ENCODE measurements at regions not wholly inside any gene's neighbourhood (a gene's known extent, or its start where the extent isn't known, plus 50 kb on each side); places are given as distances from the start of the nearest gene placed in this dataset.

GRCh38 chr4:104641418-104641817 is 146.7 kb upstream of the CXXC4 start:
- Histone ChIP-seq H3K9me3 (ENCODE audit: insufficient read depth, low read length) (no peaks in the 10 kb centered on the region), H3K27me3 (ENCODE audit: low read length) (no peaks in the 10 kb centered on the region), H3K9me2 (replicated peaks; ENCODE audit: insufficient read depth, low read length) (no peaks in the 10 kb centered on the region), H3F3A (ENCODE audit: insufficient read depth) (no peaks in the 10 kb centered on the region), H3K79me2 (ENCODE audit: insufficient read depth, low read length) (no peaks in the 10 kb centered on the region), H2AFZ (ENCODE audit: low read depth, low read length, severe bottlenecking) (no peak overlapping the region), H3K9ac (ENCODE audit: low read length) (no peak overlapping the region), H3K4me3 (ENCODE audit: insufficient read depth, low read length, poor library complexity, severe bottlenecking) (no peak overlapping the region), H4K20me1 (ENCODE audit: low read depth, low read length) (no peaks in the 10 kb centered on the region), H3K36me3 (ENCODE audit: low read length) (no peaks in the 10 kb centered on the region), H3K27ac (ENCODE audit: low read depth, low read length) (no peak overlapping the region), H3K4me2 (ENCODE audit: low read depth, low read length, poor library complexity, severe bottlenecking) (no peak overlapping the region)
- no peak for TF ChIP-seq EZH2phosphoT487 (conservative IDR thresholded peaks at IDR 0.05; ENCODE audit: low read length)
- TF ChIP-seq CTCF (IDR thresholded peaks at IDR 0.05; ENCODE audit: insufficient read depth, low read length, poor library complexity, severe bottlenecking): no peak

GRCh38 chr4:104642521-104642920 is 147.8 kb upstream of the CXXC4 start:
- Histone ChIP-seq H3K27ac (ENCODE audit: low read depth, low read length) (no peak overlapping the region), H3K9me3 (ENCODE audit: insufficient read depth, low read length) (no peaks in the 10 kb centered on the region), H3K9ac (ENCODE audit: low read length) (no peak overlapping the region), H2AFZ (ENCODE audit: low read depth, low read length, severe bottlenecking) (no peak overlapping the region), H3F3A (ENCODE audit: insufficient read depth) (no peaks in the 10 kb centered on the region), H3K79me2 (ENCODE audit: insufficient read depth, low read length) (no peaks in the 10 kb centered on the region), H3K27me3 (ENCODE audit: low read length) (no peaks in the 10 kb centered on the region), H3K36me3 (ENCODE audit: low read length) (no peaks in the 10 kb centered on the region), H3K4me2 (ENCODE audit: low read depth, low read length, poor library complexity, severe bottlenecking) (no peak overlapping the region), H3K4me3 (ENCODE audit: insufficient read depth, low read length, poor library complexity, severe bottlenecking) (no peak overlapping the region), H4K20me1 (ENCODE audit: low read depth, low read length) (no peaks in the 10 kb centered on the region), H3K9me2 (replicated peaks; ENCODE audit: insufficient read depth, low read length) (no peaks in the 10 kb centered on the region)
- TF ChIP-seq CTCF (IDR thresholded peaks at IDR 0.05; ENCODE audit: insufficient read depth, low read length, poor library complexity, severe bottlenecking) (no peak), EZH2phosphoT487 (conservative IDR thresholded peaks at IDR 0.05; ENCODE audit: low read length) (no peak)

GRCh38 chr4:104643805-104644204 is 149.1 kb upstream of the CXXC4 start:
- no peaks in the 10 kb centered on the region for H3F3A ChIP-seq (ENCODE audit: insufficient read depth)
- H3K79me2 ChIP-seq (ENCODE audit: insufficient read depth, low read length): no peaks in the 10 kb centered on the region
- H3K36me3 ChIP-seq (ENCODE audit: low read length): no peaks in the 10 kb centered on the region
- H3K9me3 ChIP-seq (ENCODE audit: insufficient read depth, low read length): no peaks in the 10 kb centered on the region
- no peak for TF ChIP-seq EZH2phosphoT487 (conservative IDR thresholded peaks at IDR 0.05; ENCODE audit: low read length)
- TF ChIP-seq CTCF (IDR thresholded peaks at IDR 0.05; ENCODE audit: insufficient read depth, low read length, poor library complexity, severe bottlenecking): no peak
- no peaks in the 10 kb centered on the region for H3K9me2 ChIP-seq (replicated peaks; ENCODE audit: insufficient read depth, low read length)
- H3K27me3 ChIP-seq (ENCODE audit: low read length): no peaks in the 10 kb centered on the region
- H3K9ac ChIP-seq (ENCODE audit: low read length): no peak overlapping the region
- no peak overlapping the region for H3K4me2 ChIP-seq (ENCODE audit: low read depth, low read length, poor library complexity, severe bottlenecking)
- no peak overlapping the region for H3K27ac ChIP-seq (ENCODE audit: low read depth, low read length)
- H4K20me1 ChIP-seq (ENCODE audit: low read depth, low read length): no peaks in the 10 kb centered on the region
- H3K4me3 ChIP-seq (ENCODE audit: insufficient read depth, low read length, poor library complexity, severe bottlenecking): no peak overlapping the region
- no peak overlapping the region for H2AFZ ChIP-seq (ENCODE audit: low read depth, low read length, severe bottlenecking)

Measured in SU-DHL-6 (cell line).